Glutamatergic neuron (in vitro differentiated cells): ENCODE measurements at regions not wholly inside any gene's neighbourhood (a gene's known extent, or its start where the extent isn't known, plus 50 kb on each side); places are given as distances from the start of the nearest gene placed in this dataset.

ENCODE experiments used
- DNase-seq: peaks from one replicate; pipeline ENCODE4 v3.0.0; 2022
- H3K27ac Mint-ChIP-seq: one replicate; pipeline ENCODE4 v1.8.0; 2020; ENCODE audit warnings: mild to moderate bottlenecking, mixed read lengths, inconsistent platforms; ENCODE audit not compliant: unreplicated experiment
- H3K27me3 Mint-ChIP-seq: one replicate; pipeline ENCODE4 v1.8.0; 2020; ENCODE audit warnings: mild to moderate bottlenecking, moderate library complexity, mixed read lengths, inconsistent platforms; ENCODE audit not compliant: unreplicated experiment
- H3K36me3 Mint-ChIP-seq: one replicate; pipeline ENCODE4 v1.8.0; 2020; ENCODE audit warnings: mild to moderate bottlenecking, mixed read lengths, inconsistent platforms; ENCODE audit not compliant: unreplicated experiment
- H3K4me1 Mint-ChIP-seq: one replicate; pipeline ENCODE4 v1.8.0; 2020; ENCODE audit warnings: mild to moderate bottlenecking, low read depth, mixed read lengths, inconsistent platforms; ENCODE audit not compliant: unreplicated experiment
- H3K4me3 Mint-ChIP-seq: one replicate; pipeline ENCODE4 v1.8.0; 2020; ENCODE audit warnings: mild to moderate bottlenecking, mixed read lengths, inconsistent platforms; ENCODE audit not compliant: unreplicated experiment
- H3K9me3 Mint-ChIP-seq: one replicate; pipeline ENCODE4 v1.8.0; 2020; ENCODE audit warnings: mild to moderate bottlenecking, moderate library complexity, mixed read lengths, inconsistent platforms; ENCODE audit not compliant: unreplicated experiment
- TF ChIP-seq, protein P1 (sequence below): fragments of 200-600 bp; sonication (generic); IDR thresholded peaks from one replicate; pipeline ENCODE4 v1.5.0; 2021; ENCODE audit not compliant: partially characterized antibody, unreplicated experiment

DNA sequence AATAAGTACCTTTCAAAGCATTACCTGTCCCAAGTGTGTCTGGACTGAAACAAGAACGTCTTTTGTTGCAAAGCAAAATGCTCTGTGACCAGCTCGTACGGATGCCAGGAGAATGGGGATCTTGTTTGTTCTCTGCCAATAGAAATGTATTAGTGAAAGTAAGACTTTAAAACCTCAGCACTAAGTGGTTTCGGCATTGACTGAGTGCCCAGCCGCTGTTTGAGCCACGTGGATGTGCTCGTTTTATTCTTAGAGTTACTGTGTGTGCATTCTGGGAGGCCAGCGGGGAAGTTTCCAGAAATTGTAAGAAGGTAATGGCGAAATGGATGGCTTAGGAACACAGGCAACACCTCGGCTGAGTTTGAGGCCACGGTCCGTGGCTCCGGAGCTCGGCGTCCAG, 117.1 kb upstream of the USP29 start:
- Mint-ChIP-seq H3K4me1 (no peaks in the 10 kb centered on the region), H3K36me3 (peaks cover 3% of the 10 kb centered on the region), H3K9me3 (peaks cover 11% of the 10 kb centered on the region), H3K27me3 (peaks cover 4% of the 10 kb centered on the region), H3K4me3 (no peak overlapping the region), H3K27ac (no peak overlapping the region)
- TF ChIP-seq, protein P1, sequence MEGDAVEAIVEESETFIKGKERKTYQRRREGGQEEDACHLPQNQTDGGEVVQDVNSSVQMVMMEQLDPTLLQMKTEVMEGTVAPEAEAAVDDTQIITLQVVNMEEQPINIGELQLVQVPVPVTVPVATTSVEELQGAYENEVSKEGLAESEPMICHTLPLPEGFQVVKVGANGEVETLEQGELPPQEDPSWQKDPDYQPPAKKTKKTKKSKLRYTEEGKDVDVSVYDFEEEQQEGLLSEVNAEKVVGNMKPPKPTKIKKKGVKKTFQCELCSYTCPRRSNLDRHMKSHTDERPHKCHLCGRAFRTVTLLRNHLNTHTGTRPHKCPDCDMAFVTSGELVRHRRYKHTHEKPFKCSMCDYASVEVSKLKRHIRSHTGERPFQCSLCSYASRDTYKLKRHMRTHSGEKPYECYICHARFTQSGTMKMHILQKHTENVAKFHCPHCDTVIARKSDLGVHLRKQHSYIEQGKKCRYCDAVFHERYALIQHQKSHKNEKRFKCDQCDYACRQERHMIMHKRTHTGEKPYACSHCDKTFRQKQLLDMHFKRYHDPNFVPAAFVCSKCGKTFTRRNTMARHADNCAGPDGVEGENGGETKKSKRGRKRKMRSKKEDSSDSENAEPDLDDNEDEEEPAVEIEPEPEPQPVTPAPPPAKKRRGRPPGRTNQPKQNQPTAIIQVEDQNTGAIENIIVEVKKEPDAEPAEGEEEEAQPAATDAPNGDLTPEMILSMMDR = no peak
- no peak for DNase-seq

DNA sequence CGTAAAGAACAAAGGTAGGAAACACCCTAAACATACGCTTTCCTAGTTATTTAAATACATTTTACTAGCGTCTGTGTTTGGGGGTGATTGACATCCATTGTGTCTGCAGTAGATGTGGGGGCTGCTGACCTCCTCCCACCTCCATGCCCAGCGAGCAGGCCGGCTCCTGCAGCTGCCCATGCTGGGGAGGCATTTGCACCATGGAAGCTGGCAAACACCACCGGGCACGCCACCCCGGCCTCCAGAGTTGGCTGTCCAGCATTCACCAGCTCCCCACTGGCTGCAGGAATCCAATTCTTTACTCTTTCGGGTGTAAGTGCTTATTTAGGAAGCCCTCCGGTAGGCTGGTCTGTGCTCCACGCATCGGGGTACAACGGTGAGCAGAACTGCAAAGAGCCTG, 115.4 kb upstream of the USP29 start:
- H3K36me3 Mint-ChIP-seq = peaks cover 3% of the 10 kb centered on the region
- H3K9me3 Mint-ChIP-seq = peaks cover 9% of the 10 kb centered on the region
- H3K4me1 Mint-ChIP-seq = no peaks in the 10 kb centered on the region
- no peak for DNase-seq
- H3K27ac Mint-ChIP-seq = no peak overlapping the region
- no peak overlapping the region for H3K4me3 Mint-ChIP-seq
- TF ChIP-seq, protein P1 = no peak
- peaks cover 4% of the 10 kb centered on the region for H3K27me3 Mint-ChIP-seq

DNA sequence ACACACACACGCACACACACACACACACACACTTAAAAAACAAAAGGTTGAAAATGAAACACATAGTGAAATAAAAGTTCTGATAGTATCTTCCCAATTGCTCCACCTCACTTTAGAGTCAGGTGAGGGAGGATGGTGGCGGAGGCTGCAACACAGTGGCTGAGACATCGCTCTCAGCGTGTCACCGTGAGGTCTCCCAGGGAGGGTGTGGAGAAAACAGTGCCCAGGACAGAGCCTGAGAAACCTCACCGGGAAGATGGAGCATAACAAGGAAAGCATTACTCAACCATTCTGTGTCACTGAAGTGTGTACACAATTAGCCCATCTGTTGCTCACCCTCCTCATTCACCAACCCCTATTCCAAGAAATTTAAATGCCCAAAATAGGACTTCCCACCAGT, 111.4 kb upstream of the USP29 start:
- Mint-ChIP-seq H3K36me3 (peaks cover 3% of the 10 kb centered on the region), H3K4me1 (no peaks in the 10 kb centered on the region), H3K4me3 (no peak overlapping the region), H3K9me3 (peaks cover 14% of the 10 kb centered on the region), H3K27me3 (no peaks in the 10 kb centered on the region), H3K27ac (no peak overlapping the region)
- DNase-seq = no peak
- TF ChIP-seq, protein P1 = no peak

DNA sequence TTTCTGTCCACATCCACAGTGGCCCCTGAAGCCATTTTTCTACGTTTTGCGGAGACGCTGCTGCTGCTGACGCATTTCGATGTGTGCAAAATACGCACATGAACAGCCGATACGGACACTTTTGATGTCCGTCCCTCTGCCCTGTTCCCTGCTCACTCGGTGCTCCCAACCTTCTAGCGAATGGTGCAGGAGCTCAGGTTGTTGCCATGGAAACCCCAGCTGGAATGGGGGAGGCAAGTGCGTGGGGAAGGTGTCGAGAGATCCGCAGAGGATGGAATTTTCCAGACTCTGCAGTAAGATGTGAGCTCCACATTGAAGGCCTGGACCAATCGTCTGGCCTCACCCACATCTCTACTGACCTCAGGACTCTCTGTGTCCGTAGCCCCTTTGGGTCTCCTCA, 109.2 kb upstream of the USP29 start:
- no peaks in the 10 kb centered on the region for H3K4me1 Mint-ChIP-seq
- DNase-seq = no peak
- TF ChIP-seq, protein P1 = no peak
- peaks cover 14% of the 10 kb centered on the region for H3K36me3 Mint-ChIP-seq
- no peak overlapping the region for H3K27ac Mint-ChIP-seq
- peaks cover 16% of the 10 kb centered on the region for H3K9me3 Mint-ChIP-seq
- H3K27me3 Mint-ChIP-seq = peaks cover 4% of the 10 kb centered on the region
- H3K4me3 Mint-ChIP-seq = no peak overlapping the region

DNA sequence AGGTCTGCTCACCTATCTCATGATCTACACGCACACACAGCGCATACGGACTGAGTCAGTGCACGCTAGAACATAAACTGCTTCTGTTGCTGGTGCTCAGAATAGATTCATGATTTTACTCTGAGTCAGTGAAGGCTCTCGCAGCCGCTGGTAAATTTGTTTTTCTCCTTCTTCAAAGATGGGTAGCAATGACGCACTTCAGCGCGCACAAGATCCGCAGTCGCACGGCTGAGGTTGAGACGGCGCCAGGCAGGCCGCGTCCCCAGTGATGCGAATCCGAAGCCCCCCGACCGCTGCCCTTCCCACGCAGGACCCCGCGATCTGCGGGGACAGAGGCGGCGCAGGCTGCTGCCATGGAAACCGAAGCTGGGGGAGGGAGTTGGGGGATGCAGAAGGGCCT, 103.7 kb upstream of the USP29 start:
- TF ChIP-seq, protein P1 = no peak
- Mint-ChIP-seq H3K27ac (no peak overlapping the region), H3K4me1 (no peaks in the 10 kb centered on the region), H3K36me3 (peaks cover 11% of the 10 kb centered on the region), H3K9me3 (peaks cover 13% of the 10 kb centered on the region), H3K4me3 (no peak overlapping the region), H3K27me3 (peaks cover 8% of the 10 kb centered on the region)
- DNase-seq = no peak
